ENCODE measurements at regions not wholly inside any gene's neighbourhood (a gene's known extent, or its start where the extent isn't known, plus 50 kb on each side); places are given as distances from the start of the nearest gene placed in this dataset.
"Not testable (repeated sequence)": the region's sequence is repeated elsewhere in the genome, so short reads cannot be mapped to it uniquely, and the experiment has no call there.

GRCh38 chr11:41534861-41535260 is 75.4 kb upstream of the LRRC4C start:
- no peak for TF ChIP-seq CTCF (IDR thresholded peaks at IDR 0.05)
- DNase-seq (ENCODE audit: low spot score) (no peak), ATAC-seq (ENCODE audit: low FRiP score) (no peak)

- DNase-seq (ENCODE audit: low spot score) (no peak), ATAC-seq (ENCODE audit: low FRiP score) (no peak)
- no peak for TF ChIP-seq CTCF (IDR thresholded peaks at IDR 0.05)
Measured at GRCh38 chr11:41536021-41536568, 76.6 kb upstream of the LRRC4C start.

GRCh38 chr11:41544902-41545301 is 85.5 kb upstream of the LRRC4C start:
- not testable (repeated sequence) for DNase-seq (ENCODE audit: low spot score); ATAC-seq (ENCODE audit: low FRiP score)

GRCh38 chr11:41578421-41579051 is 119.1 kb upstream of the LRRC4C start:
- ATAC-seq (ENCODE audit: low FRiP score) (no peak), DNase-seq (ENCODE audit: low spot score) (no peak)
- TF ChIP-seq CTCF (IDR thresholded peaks at IDR 0.05), result no peak

GRCh38 chr11:41579546-41579945 is 120.1 kb upstream of the LRRC4C start:
- DNase-seq (ENCODE audit: low spot score), result no peak
- no peak for TF ChIP-seq CTCF (IDR thresholded peaks at IDR 0.05)
- no peak for ATAC-seq (ENCODE audit: low FRiP score)

GRCh38 chr11:41609511-41609910 is 150.1 kb upstream of the LRRC4C start:
- no peak for TF ChIP-seq CTCF (IDR thresholded peaks at IDR 0.05)
- ATAC-seq (ENCODE audit: low FRiP score) (no peak), DNase-seq (ENCODE audit: low spot score) (no peak)

- no peak for DNase-seq (ENCODE audit: low spot score)
- TF ChIP-seq CTCF (IDR thresholded peaks at IDR 0.05), result no peak
- no peak for ATAC-seq (ENCODE audit: low FRiP score)
Measured at GRCh38 chr11:41612415-41612814, 153.0 kb upstream of the LRRC4C start.

Measured in omental fat pad (tissue), 3 donors.